ENCODE measurements at regions not wholly inside any gene's neighbourhood (a gene's known extent, or its start where the extent isn't known, plus 50 kb on each side); places are given as distances from the start of the nearest gene placed in this dataset.

DNA sequence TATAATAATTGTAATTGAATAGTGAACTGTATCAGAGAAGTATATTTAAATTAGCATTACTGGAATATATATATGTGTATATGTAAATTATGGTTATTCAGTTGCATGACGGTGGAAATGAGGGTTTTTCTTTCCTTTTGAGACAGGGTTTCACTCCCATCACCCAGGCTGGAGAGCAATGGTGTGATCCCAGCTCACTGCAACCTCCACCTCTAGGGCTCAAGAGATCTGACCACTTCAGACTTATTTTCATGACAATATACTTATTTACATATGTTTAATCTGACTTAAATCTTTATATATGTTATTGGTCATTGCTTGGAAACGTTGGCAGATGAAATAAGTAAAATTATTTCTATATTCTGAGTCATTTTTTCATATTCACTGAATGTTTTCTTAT, 744.4 kb upstream of the PRR20A start:
- CTCF ChIA-PET (ENCODE audit: partially characterized antibody): no interaction called here
- POLR2A ChIA-PET (ENCODE audit: partially characterized antibody): no interaction called here
- H3K9me3 ChIP-seq (ENCODE audit: insufficient read depth in 2 of 2, low read depth in 1 of 2, low read length in 1 of 2): peaks cover 2 to 6% of the 10 kb centered on the region in 2 experiments; a peak in 1 of 4 replicates
- FAIRE-seq: no peak
- peaks cover 0 to 5% (median 2%) of the 10 kb centered on the region in 4 experiments; a peak in 2 of 7 replicates for H3K4me1 ChIP-seq (replicated peaks in 1 of 4; ENCODE audit: control insufficient read depth in 3 of 4, insufficient read depth in 4 of 4, low read length in 3 of 4)
- no peak overlapping the region for H4K91ac ChIP-seq (replicated peaks; ENCODE audit: insufficient read length, low read length)
- no peak overlapping the region for H3K18ac ChIP-seq (ENCODE audit: extremely low read depth, low read length)
- H3K4me2 ChIP-seq (ENCODE audit: insufficient read depth in 1 of 2, low read depth in 2 of 2, low read length in 2 of 2): no peak overlapping the region
- 51% methylated on average over 2 of the region's 2 CpGs; no CpG with 5 or more reads in 1 of the 2 experiments for WGBS, 2 experiments (ENCODE audit: extremely low coverage in 1 of 2, insufficient coverage in 1 of 2, insufficient read length in 1 of 2, insufficient replicate concordance in 2 of 2, low coverage in 1 of 2, low lambda C conversion rate in 2 of 2, missing lambda C conversion rate in 1 of 2)
- H2AK5ac ChIP-seq (ENCODE audit: low read depth, low read length): no peak overlapping the region
- no peaks in the 10 kb centered on the region for H3K36me3 ChIP-seq (ENCODE audit: control insufficient read depth in 2 of 4, insufficient read depth in 4 of 4, low read length in 3 of 4)
- no peak overlapping the region for H2BK120ac ChIP-seq (replicated peaks; ENCODE audit: low read depth, low read length)
- no peaks in the 10 kb centered on the region for H4K20me1 ChIP-seq (replicated peaks in 1 of 2; ENCODE audit: control insufficient read depth in 1 of 2, insufficient read depth in 2 of 2, low read length in 2 of 2)
- no peak overlapping the region for H3K4ac ChIP-seq (replicated peaks; ENCODE audit: insufficient read length, low read depth, low read length)
- H2BK12ac ChIP-seq (ENCODE audit: low read depth, low read length): no peak overlapping the region
- H3K56ac ChIP-seq (replicated peaks; ENCODE audit: insufficient read length, low read depth, low read length): no peak overlapping the region
- no peak overlapping the region for H4K5ac ChIP-seq (ENCODE audit: insufficient read length, low read depth, low read length)
- no peaks in the 10 kb centered on the region for H3K79me1 ChIP-seq (ENCODE audit: low read depth, low read length)
- H4K8ac ChIP-seq (ENCODE audit: extremely low read depth, insufficient read depth, low read length): no peak overlapping the region
- no peaks in the 10 kb centered on the region for H3K79me2 ChIP-seq (ENCODE audit: control insufficient read depth in 1 of 2, insufficient read depth in 2 of 2, low read length in 2 of 2)
- H2AFZ ChIP-seq (ENCODE audit: low read length): no peak overlapping the region
- no peaks in the 10 kb centered on the region for H3K23me2 ChIP-seq (ENCODE audit: low read depth, low read length)
- H3K14ac ChIP-seq (ENCODE audit: insufficient read length): no peak overlapping the region
- no peak for DNase-seq (ENCODE audit: low read depth in 1 of 2, low spot score in 2 of 2)
- no peak overlapping the region for H3K27ac ChIP-seq (ENCODE audit: low read depth, low read length)
- no peak overlapping the region for H3K9ac ChIP-seq (replicated peaks in 1 of 4; ENCODE audit: extremely low read depth in 1 of 4, low read depth in 3 of 4, low read length in 3 of 4)
- no peak overlapping the region for H2BK15ac ChIP-seq (ENCODE audit: low read length)
- no peak overlapping the region for H3K23ac ChIP-seq (ENCODE audit: insufficient read length)
- no peaks in the 10 kb centered on the region for H3K27me3 ChIP-seq (replicated peaks in 1 of 4; ENCODE audit: control insufficient read depth in 3 of 4, extremely low read depth in 1 of 4, insufficient read depth in 3 of 4, low read length in 3 of 4)
- H2BK20ac ChIP-seq (ENCODE audit: low read length): no peak overlapping the region
- H3K4me3 ChIP-seq (ENCODE audit: extremely low read depth in 1 of 4, insufficient read depth in 2 of 4, low read depth in 3 of 4, low read length in 4 of 4): no peak overlapping the region
- H2BK5ac ChIP-seq (ENCODE audit: low read depth, low read length): no peak overlapping the region
- TF ChIP-seq, protein P1, sequence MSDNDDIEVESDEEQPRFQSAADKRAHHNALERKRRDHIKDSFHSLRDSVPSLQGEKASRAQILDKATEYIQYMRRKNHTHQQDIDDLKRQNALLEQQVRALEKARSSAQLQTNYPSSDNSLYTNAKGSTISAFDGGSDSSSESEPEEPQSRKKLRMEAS (IDR thresholded peaks at IDR 0.05): no peak
- TF ChIP-seq KDM5A (IDR thresholded peaks at IDR 0.05; ENCODE audit: low read length) (no peak), SIX5 (IDR thresholded peaks at IDR 0.05; ENCODE audit: low read depth, low read length) (no peak), CTBP2 (IDR thresholded peaks at IDR 0.05; ENCODE audit: borderline replicate concordance, insufficient read depth, insufficient read length, low read length) (no peak), HDAC2 (IDR thresholded peaks at IDR 0.05; ENCODE audit: borderline replicate concordance in 1 of 2, low read depth in 2 of 2, low read length in 2 of 2) (no peak), TEAD4 (IDR thresholded peaks at IDR 0.05; ENCODE audit: low read depth, low read length) (no peak), ZNF274 (IDR thresholded peaks at IDR 0.05; ENCODE audit: borderline replicate concordance, extremely low read depth, low read length) (no peak), POLR2AphosphoS5 (IDR thresholded peaks at IDR 0.05; ENCODE audit: low read depth, low read length) (no peak), BCL11A (IDR thresholded peaks at IDR 0.05; ENCODE audit: low read depth in 2 of 2, low read length in 2 of 2) (no peak), RXRA (IDR thresholded peaks at IDR 0.05; ENCODE audit: insufficient read depth, low read depth, low read length) (no peak), SP1 (IDR thresholded peaks at IDR 0.05; ENCODE audit: low read depth, low read length) (no peak)
- TF ChIP-seq, protein P2, sequence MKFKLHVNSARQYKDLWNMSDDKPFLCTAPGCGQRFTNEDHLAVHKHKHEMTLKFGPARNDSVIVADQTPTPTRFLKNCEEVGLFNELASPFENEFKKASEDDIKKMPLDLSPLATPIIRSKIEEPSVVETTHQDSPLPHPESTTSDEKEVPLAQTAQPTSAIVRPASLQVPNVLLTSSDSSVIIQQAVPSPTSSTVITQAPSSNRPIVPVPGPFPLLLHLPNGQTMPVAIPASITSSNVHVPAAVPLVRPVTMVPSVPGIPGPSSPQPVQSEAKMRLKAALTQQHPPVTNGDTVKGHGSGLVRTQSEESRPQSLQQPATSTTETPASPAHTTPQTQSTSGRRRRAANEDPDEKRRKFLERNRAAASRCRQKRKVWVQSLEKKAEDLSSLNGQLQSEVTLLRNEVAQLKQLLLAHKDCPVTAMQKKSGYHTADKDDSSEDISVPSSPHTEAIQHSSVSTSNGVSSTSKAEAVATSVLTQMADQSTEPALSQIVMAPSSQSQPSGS (IDR thresholded peaks at IDR 0.05; ENCODE audit: low read length): no peak

Measured in H1 (cell line).